ENCODE measurements at regions not wholly inside any gene's neighbourhood (a gene's known extent, or its start where the extent isn't known, plus 50 kb on each side); places are given as distances from the start of the nearest gene placed in this dataset.
"Not testable (repeated sequence)": the region's sequence is repeated elsewhere in the genome, so short reads cannot be mapped to it uniquely, and the experiment has no call there.

DNA sequence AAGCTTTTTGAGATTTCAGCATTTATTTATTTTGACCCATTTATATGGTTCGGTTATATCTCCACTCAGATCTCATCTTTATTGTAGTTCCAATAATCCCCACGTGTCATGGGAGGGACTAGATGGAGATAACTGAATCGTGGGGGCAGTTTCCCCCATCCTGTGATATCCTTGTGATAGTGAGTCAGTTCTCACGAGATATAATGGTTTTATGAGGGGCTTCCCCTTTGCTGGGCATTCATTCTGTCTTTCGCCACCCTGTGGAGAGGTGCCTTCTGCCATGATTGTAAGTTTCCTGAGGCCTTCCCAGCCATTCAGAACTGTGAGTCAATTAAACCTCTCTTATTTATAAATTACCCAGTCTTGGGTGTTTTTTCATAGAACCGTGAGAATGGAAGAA, 96.5 kb upstream of the PCSK1 start:
- DNase-seq: no peak

DNA sequence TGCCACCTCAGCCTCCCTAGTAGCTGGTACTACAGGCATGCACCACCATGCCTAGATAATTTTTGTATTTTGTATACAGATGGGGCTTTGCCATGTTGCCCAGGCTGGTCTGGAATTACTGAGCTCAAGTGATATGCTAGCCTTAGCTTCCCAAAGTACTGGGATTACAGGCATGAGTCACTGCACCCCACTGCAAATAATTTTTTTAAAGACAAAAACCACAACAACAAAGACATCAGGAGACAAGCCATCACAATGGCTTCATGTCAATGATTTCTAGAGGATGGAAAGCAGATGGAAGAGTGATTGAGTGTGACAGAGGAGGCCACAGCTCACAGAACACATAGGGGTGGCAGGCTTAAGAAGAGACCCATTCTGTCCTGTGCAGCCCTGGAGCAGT, 97.9 kb upstream of the PCSK1 start:
- DNase-seq: no peak

DNA sequence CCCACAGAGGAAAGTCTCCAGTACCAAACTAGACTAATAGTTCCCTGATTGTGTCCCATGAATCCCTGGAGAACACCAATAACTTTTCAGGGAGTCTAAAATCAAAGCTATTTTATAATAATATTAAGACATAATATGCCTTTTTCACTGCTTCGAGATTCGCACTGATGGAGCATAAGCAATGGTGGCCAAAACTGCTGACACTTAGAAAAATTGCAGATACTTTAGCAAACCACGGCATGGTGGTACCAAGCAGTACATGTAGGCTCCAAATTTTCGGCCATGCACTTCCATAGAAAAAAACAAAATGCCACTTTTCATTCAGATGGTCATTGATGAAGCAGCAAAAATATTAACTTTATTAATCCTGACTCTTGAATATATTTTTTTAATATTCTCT, 100.3 kb upstream of the PCSK1 start:
- DNase-seq: no peak

DNA sequence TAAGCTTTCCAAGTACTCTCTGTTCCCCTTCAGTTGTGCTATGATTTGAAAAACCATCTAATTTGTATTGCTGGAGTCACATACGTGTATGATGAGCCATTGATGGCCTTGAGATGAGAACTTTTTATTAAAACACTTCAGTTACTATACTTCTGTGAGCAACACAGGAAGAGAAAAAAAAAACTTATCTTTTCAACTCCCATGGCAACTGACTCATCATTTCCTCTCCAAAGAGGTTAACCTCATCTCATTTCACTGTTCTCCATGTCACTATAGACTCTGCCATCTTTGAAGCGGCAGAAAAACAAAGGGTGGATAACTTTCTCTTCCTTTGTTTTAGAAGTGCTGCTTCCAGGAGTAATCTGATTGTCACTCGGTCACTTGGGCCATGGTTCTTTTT, 104.3 kb upstream of the PCSK1 start:
- peak; percentile 76 for DNase-seq

DNA sequence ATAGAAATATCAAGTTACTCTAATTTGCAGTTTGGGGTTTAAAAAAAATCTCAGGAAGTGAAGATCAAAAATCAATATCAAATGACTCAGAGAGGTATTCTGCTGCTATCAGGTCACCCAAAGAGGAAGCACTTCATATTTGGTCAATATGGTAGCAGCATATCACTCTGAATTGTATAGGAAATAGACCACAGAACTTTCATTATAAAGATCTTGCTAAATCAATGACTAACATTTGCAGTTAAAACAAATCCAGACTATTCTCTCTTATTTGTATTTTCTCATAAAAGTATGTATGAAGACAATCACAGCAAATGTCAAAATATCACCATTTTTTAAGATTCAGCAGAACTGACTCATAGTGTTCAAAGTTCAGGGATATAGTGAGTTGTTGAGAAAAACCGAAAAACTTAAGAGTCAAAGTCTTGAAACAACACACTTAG, 105.8 kb upstream of the PCSK1 start:
- DNase-seq: peak; percentile 57

DNA sequence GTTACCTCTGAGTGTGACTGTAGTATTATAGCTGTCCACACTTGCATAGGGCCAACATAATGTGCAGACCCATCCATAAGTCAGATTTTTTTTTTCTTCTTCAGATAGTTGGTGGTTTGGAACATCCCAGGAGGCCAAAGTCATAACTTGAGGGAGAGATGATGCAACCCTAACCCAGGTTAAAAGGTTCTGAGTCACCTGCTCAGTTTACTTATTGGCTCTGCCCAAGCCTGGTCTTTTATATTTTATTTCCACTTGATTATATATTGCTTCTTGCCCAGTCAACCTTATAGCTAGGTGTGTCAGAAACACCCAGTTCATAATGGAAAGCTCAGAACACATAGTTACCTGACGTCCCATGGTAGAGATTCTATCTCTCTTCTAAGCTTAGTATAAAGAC, 113.1 kb upstream of the PCSK1 start:
- DNase-seq: no peak

DNA sequence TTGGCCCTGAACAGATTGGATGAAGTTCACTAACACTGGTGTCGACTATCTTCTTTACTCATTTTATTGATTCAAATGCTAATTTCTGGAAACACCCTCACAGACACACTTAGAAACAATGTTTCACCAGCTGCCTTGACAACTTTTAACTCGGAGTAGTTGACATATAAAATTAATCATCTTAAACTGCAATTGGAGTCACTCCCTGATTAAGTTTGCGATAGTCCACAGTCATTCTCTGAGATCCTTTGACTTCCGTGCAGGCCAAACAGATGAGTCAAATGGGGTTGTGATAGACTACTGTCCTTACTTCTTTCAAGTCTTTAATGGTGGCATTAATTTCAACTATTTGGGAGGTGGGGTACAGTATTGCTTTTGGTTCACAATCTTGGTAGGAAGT, 114.4 kb upstream of the PCSK1 start:
- no peak for DNase-seq

DNA sequence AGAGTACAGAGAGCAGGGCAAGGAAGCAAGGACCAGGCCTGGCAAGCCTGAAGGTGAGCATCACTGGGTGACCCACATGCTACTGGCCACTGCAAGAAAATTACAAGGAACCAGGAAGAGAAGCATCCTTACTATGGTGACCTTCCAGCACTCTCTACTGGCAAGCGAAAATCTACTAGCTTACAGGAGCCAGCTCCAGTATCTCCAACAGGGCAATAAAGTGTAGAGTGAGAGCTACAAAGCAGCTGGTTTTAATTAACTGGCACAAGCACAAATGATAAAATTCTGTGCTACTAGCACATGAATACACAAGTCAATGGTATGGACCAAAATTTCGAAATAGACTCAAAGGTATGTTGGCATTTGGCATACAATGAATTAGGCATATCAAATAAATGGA, 113.3 kb upstream of the CAST start:
- DNase-seq: no peak

DNA sequence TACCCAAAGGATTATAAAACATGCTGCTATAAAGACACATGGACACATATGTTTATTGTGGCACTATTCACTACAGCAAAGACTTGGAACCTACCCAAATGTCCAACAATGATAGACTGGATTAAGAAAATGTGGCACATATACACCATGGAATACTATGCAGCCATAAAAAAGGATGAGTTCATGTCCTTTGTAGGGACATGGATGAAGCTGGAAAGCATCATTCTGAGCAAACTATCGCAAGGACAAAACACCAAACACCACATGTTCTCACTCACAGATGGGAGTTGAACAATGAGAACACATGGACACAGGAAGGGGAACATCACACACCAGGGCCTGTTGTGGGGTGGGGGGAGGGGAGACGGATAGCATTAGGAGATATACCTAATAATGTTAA, 101.3 kb upstream of the CAST start:
- not testable (repeated sequence) for DNase-seq

DNA sequence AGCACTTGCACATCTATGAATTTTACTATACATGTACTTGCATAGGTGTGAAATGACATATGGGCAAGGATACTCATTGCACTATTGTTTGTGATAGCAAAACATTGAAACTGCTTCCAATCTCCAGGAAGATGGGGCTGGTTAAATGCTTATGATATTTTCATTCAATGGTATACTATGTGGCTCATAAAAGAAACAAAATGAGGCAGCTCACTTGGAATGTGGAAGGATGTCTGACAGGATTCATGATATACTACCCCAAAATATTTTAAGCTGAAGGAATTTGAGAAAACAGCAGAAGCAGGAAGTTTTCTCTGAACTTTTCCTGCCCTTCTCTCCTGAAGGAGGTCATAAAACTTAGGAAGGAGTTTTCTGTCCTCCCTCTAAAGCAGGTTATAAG, 99.6 kb upstream of the CAST start:
- no peak for DNase-seq

DNA sequence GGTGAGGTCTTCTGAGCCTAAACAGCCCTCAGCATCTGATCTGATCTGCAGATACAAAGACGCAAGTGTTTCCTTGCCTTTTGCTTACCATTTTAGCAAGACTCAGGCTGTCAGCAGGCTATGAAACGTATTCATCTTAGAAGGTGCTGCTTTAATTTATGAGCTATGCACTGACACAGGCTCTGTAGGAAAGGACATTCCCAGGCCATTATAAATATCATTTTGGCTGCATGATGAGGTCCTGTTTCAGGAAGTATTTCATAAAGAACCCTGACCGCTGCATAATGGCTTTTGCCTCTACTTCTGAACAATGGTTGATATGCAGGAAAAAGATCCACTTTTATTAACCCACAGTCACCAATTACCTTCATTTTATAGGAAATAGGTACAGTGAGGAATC, 98.4 kb upstream of the CAST start:
- no peak for DNase-seq

DNA sequence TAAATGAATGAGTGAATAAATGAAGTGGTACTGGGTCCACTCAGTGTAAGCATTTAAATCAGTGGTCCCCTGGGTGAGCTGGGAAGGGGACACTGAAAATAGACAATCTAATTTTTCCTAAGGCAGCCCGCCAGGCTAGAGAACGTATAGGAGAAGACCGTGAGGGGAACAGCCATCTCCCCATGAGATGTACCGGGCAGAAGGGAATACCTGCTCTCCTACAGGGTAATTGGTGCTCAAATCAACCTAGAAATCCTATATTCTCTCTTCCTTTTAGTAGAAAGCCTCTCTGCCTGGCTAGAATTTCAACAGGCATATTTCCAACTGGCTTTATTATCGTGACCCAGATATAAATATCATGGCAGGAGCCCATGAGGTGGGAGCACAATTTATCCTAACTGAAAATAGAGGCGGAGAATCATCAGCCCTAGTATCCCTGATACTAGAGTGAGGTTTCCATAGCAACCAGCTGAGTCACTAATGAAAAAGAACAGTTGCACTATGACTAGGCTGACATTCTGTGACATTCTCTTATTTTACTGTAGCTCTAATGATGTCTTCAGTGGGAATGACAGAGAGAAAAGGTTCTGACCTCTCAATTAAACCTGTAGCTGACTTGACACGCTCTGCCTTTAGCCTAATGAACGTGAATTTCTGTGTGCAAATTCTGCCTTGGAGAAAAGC, 96.5 kb upstream of the CAST start:
- no peak for DNase-seq

DNA sequence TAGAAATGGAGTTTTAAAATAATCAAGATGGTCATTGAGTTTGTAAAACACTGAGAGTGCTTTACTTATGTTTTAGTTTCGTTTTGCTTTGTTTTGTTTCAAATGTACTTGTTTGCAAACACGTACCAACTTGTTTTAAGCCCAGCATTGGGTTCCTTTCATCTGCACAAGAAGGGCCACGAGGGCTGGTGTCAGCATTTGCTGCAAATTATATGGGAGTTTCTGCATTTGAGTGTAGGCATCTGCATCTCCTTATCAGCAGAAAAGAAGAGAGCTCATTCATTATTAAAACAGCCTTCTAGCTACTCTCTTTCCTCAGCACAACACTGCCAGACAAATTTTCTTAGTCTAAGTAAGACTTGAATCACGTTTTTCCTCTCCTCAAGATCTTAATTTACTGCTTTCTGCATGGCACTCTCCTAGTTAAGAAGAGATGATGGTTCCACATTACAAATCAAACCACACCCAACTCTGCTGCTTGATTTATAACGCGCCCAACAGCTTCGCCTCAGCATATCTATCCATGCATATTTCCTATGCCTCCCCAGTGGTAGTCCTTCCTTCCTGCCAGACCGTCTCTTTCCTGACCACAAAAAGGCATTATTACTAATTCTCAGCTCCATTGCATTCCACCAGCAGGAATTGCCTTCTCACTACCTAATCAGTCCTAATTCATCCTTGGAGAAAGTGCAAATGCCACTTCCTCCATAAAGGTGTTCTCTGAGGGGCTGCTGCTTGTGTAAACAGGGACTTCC, 95.2 kb upstream of the CAST start:
- DNase-seq: no peak

DNA sequence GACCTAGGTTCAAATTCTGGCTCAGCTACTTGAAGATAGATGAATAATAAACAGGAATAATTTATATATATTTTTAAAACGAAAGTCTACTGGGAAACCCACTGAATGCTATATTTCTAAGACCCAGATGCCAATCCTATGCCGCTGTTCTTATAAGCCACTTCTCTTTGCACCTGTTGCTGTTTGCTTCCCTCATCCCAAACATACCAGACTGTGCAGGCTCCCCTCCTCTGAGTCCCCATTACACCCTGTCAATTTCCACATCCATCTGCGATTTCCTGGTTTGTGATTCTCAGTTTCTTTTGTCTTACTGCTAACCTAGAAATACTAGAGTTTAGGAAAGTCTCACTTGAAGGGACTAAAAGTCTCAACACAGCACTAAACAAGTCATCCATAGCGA, 92.8 kb upstream of the CAST start:
- DNase-seq: no peak

DNA sequence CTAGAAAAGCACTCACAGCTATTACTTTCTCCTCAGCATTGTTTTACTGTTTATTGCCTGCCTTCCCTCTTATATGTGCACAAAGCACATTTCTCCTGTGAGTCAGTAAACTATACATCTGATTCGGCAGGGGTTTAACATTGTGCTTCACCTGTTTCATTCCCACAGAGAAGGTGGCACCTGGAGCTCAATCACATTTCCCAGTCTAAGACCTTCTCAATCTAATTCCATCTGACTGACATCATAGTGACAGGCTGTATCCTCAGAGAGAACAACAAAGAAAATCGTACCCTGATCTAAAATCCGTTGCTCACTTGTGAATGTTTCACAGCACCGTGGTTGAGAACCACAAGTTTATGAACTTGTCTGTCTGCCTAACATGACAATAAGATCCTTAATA, 92.4 kb upstream of the CAST start:
- no peak for DNase-seq

DNA sequence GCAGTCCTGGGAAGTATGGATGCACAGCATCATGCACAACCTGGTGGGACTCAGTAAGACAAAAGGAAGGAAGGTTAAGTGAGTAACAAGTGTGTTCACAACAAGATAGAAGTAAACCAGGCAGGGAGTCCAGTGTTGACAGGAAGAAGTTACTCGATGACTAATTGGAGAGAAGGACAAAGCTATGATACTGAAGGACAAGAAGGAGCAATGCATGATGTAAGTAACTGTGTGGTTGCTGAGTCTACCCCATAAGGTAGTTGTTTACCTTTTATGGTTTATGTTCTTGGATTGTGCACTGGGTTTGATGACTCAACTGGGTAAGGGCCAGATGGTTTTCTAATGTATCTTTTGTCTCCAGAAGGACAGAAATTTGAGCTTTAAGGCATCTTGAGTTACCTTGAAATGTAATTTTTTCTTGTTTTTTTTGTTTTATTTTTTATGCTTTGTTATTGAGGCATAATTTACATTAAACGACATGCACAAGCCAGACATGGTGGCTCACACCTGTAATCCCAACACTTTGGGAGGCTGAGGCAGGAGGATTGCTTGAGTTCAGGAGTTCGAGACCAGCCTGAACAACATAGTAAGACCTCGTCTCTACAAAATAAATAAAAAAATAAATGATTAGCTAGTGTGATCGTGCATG, 89.2 kb upstream of the CAST start:
- no peak for DNase-seq

DNA sequence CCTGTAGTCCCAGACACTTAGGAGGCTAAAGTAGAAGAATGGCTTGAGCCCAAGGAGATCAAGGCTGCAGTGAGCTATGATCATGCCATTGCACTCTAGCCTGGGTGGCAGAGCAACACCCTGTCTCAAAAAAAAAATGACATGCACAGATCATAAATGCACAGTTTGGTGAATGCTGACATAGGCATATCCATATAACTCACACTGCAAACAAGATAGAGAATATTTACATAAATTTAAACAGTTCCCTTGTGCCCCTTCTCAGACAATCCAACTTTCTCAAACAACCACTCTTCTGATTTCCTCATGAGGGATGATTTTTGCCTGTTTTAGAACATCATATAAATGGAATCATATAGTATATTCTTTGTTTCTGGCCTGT, 88.7 kb upstream of the CAST start:
- DNase-seq: no peak

DNA sequence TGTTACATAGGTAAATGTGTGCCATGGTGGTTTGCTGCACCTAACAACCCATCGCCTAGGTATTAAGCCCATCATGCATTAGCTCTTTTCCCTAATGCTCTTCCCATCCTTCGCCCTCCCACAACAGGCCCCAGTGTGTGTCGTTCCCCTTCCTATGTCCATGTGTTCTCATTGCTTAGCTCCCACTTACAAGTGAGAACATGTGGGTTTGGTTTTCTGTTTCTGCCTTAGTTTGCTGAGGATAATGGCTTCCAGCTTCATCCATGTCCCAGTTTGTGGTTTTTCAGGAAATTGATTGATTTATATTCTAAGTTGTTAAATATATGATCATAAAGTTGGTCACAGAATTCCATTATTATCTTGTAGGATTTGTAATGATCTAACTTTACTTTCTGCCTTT, 85.3 kb upstream of the CAST start:
- DNase-seq: no peak

DNA sequence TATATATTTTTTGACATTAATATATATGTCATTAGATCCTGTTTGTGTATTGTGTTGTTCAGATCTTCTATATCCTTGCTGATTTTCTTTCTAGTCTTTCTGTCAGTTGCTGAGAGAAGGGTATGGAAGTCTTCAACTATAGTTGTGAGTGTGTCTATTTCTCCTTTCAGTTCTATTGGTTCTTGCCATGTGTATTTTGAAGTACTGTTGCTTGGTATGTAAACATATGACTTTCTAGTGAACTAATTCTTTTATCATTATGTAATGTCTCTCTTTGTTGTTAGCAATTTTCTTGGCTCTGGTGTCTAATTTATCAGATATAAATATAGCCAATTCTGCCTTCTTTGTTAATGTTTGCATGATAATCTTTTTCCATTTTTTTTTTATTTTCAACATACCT, 84.3 kb upstream of the CAST start:
- no peak for DNase-seq

DNA sequence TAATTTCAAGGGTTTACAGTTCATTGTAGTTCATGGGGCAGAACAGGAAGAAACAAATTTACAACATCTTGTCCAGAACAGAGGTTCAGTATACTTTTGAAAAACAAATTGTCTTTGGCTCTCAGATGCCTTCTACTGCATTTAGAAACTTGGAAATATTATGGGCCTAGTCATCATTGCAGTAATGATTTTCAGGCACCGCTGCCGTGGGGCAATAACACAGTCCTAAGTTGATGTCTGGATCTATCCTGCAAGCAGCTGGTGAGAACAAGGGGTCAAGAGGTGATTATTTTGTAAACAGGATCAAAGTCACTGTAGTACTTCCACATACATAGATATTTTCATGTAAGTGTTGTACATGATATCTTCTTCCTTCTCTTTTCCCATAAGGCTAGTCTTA, 82.5 kb upstream of the CAST start:
- DNase-seq: no peak

DNA sequence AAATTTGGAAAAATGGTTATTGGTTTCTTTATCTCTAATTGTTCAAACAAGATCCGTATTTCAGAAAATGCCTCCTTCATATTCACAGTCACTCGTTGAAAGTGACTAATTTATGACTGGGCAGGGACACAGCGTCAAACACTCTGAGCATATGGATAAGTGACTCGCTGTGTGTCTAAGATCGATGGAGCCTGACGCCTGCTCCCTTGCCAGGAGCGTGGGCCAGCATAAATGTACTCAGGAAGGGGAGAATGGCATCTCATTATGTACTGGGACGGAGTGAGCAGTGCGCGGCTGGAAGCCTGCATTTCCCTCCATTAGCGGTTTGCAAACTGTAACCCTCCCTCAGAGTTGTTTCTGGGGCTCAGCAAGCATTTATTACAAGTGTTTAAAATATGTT, 79.8 kb upstream of the CAST start:
- DNase-seq: no peak

DNA sequence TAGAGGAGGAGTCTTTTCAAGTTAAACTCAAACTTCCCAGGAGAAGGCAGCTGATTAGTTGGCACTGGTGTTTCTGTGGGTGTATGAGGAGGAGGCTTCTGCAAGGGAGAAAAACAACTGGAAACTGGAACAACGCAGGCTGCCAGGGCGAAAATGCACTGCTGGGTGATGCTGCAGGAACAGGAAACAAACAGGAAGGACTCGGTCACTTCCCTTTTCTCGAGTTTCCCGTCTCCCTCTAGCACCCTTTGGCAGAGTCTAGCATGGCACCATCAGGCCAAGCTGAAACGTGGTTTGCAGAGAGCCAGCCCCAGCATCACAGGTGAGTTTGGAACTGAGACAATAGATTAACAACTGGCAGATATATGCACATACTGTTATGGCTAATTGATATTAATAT, 77.5 kb upstream of the CAST start:
- DNase-seq: no peak

DNA sequence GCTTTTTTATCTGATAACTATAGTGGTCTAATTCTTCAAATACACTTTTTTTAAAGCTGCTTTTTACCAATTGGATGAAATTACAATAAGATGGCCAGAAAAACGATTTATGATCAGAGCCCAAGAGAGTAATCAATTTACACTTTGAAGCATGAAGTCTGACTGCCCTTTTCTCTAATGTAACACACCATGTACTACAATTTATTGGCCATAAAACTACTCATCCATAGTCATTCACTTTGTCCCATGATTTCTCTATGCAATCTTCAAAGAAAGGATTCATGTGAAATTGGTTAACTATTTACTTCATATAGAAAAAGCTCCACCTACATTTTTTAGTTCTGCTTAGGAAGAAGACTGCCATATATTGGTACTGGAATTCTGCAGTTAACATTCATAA, 73.6 kb upstream of the CAST start:
- no peak for DNase-seq

DNA sequence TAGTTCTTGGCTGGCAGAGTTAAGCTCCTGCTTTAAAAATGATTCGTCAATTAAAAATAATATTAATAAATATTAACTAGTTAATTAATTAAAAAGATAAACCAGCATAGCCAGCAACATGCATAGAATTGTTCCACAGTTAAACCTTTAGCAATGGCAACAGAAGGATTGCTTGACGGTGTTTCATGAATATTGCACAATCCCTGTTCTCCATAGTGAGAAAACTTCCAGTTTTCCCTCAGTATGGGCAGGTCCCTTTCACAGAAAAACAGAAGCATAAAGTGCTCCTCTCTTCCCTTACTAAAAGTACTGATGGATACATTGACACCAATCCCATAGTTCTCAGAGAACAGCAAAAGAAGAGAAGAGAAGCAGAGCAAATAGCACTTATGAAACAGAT, 71.4 kb upstream of the CAST start:
- DNase-seq: no peak
